H1 (cell line): ENCODE measurements at regions not wholly inside any gene's neighbourhood (a gene's known extent, or its start where the extent isn't known, plus 50 kb on each side); places are given as distances from the start of the nearest gene placed in this dataset.

Experiments used
- CTCF ChIA-PET: fragments of 300-600 bp; sonication (Branson Sonifier 250); formaldehyde crosslinking; loops from one replicate; lab custom pipeline; 2021; ENCODE audit not compliant: partially characterized antibody; lab: Charles Lee
- POLR2A ChIA-PET: fragments of 300-600 bp; sonication (Branson Sonifier 250); formaldehyde crosslinking; loops from one replicate; lab custom pipeline; 2021; ENCODE audit warnings: inconsistent platforms; ENCODE audit not compliant: partially characterized antibody; lab: Charles Lee
- DNase-seq, 2 experiments: peaks; one replicate each; pipeline versions ENCODE4 v3.0.0 to v3.0.0-alpha.2; 2010 to 2022; ENCODE audit warnings: low spot score in 2 of 2, low read depth in 1 of 2, mixed read lengths in 1 of 2
- FAIRE-seq: peaks from 2 replicates; lab custom pipeline; 2011; peaks lifted over from hg19 to GRCh38; lab: Jason Lieb, UNC
- H2AFZ ChIP-seq: 2 replicates; pipeline ENCODE4 v1.8.1; 2012; ENCODE audit warnings: low read length, inconsistent platforms
- H2AK5ac ChIP-seq: 2 replicates; pipeline ENCODE4 v1.6.1; 2013; ENCODE audit warnings: low read depth, low read length
- H2BK120ac ChIP-seq: replicated peaks from 2 replicates; pipeline ENCODE3; 2013; ENCODE audit warnings: low read depth, low read length, inconsistent platforms
- H2BK12ac ChIP-seq: 2 replicates; pipeline ENCODE4 v1.6.1; 2013; ENCODE audit warnings: low read depth, low read length
- H2BK15ac ChIP-seq: 2 replicates; pipeline ENCODE4 v1.6.1; 2013; ENCODE audit warnings: low read length
- H2BK20ac ChIP-seq: 2 replicates; pipeline ENCODE4 v1.6.1; 2013; ENCODE audit warnings: low read length
- H2BK5ac ChIP-seq: 2 replicates; pipeline ENCODE4 v1.6.1; 2013; ENCODE audit warnings: low read depth, low read length
- H3K14ac ChIP-seq: 2 replicates; pipeline ENCODE4 v1.6.1; 2013; ENCODE audit warnings: inconsistent platforms; ENCODE audit not compliant: insufficient read length
- H3K18ac ChIP-seq: 2 replicates; pipeline ENCODE4 v1.6.1; 2013; ENCODE audit warnings: low read length; ENCODE audit errors: extremely low read depth
- H3K23ac ChIP-seq: 2 replicates; pipeline ENCODE4 v1.6.1; 2013; ENCODE audit warnings: inconsistent platforms; ENCODE audit not compliant: insufficient read length
- H3K23me2 ChIP-seq: 2 replicates; pipeline ENCODE4 v1.6.1; 2013; ENCODE audit warnings: low read depth, low read length
- H3K27ac ChIP-seq: 2 replicates; pipeline ENCODE4 v1.6.1; 2011; ENCODE audit warnings: low read depth, low read length, inconsistent platforms
- H3K27me3 ChIP-seq, 4 experiments: replicated peaks in 1 of 4; 1 replicate in 1 of 4; 2 replicates in 3 of 4; pipeline versions ENCODE4 v1.6.1 to v1.8.1; 2011 to 2013; ENCODE audit warnings: low read length in 3 of 4, mild to moderate bottlenecking in 3 of 4, inconsistent platforms in 2 of 4, mixed read lengths in 2 of 4, moderate library complexity in 1 of 4; ENCODE audit not compliant: control insufficient read depth in 3 of 4, insufficient read depth in 3 of 4; ENCODE audit errors: extremely low read depth in 1 of 4
- H3K36me3 ChIP-seq, 4 experiments: 2 replicates each; pipeline versions ENCODE4 v1.6.1 to v1.8.1; 2011 to 2013; ENCODE audit warnings: mild to moderate bottlenecking in 4 of 4, low read length in 3 of 4, moderate library complexity in 2 of 4, control low read depth in 1 of 4, inconsistent platforms in 1 of 4; ENCODE audit not compliant: insufficient read depth in 4 of 4, control insufficient read depth in 2 of 4
- H3K4ac ChIP-seq: replicated peaks from 2 replicates; pipeline ENCODE3; 2013; ENCODE audit warnings: low read length, low read depth, mixed read lengths, inconsistent platforms; ENCODE audit not compliant: insufficient read length
- H3K4me1 ChIP-seq, 4 experiments: replicated peaks in 1 of 4; 1 replicate in 1 of 4; 2 replicates in 3 of 4; pipeline versions ENCODE4 v1.6.1 to v1.8.1; 2011 to 2013; ENCODE audit warnings: low read length in 3 of 4, inconsistent platforms in 2 of 4, mixed read lengths in 1 of 4; ENCODE audit not compliant: insufficient read depth in 4 of 4, control insufficient read depth in 3 of 4
- H3K4me2 ChIP-seq, 2 experiments: 2 replicates each; pipeline versions ENCODE4 v1.6.1 to v1.8.1; 2011 to 2013; ENCODE audit warnings: low read depth in 2 of 2, low read length in 2 of 2, control low read depth in 1 of 2, inconsistent platforms in 1 of 2, mild to moderate bottlenecking in 1 of 2; ENCODE audit not compliant: insufficient read depth in 1 of 2
- H3K4me3 ChIP-seq, 4 experiments: fragments of 200-600, 300-600 bp in 1 of 4; sonication (generic), shearing (Covaris generic), sonication (Bioruptor Twin) in 1 of 4; 2 replicates each; pipeline versions ENCODE4 v1.5.1 to v1.8.1; 2011 to 2016; ENCODE audit warnings: low read length in 4 of 4, low read depth in 3 of 4, control low read depth in 2 of 4, inconsistent platforms in 2 of 4, mild to moderate bottlenecking in 2 of 4, mixed read lengths in 1 of 4, moderate library complexity in 1 of 4; ENCODE audit not compliant: insufficient read depth in 2 of 4; ENCODE audit errors: extremely low read depth in 1 of 4
- H3K56ac ChIP-seq: replicated peaks from 2 replicates; pipeline ENCODE3; 2013; ENCODE audit warnings: low read depth, mild to moderate bottlenecking, mixed read lengths, low read length, inconsistent platforms; ENCODE audit not compliant: insufficient read length
- H3K79me1 ChIP-seq: 2 replicates; pipeline ENCODE4 v1.6.1; 2013; ENCODE audit warnings: low read depth, low read length, control low read depth
- H3K79me2 ChIP-seq, 2 experiments: 2 replicates each; pipeline versions ENCODE4 v1.6.1 to v1.8.1; 2012 to 2013; ENCODE audit warnings: low read length in 2 of 2, mild to moderate bottlenecking in 2 of 2, inconsistent platforms in 1 of 2; ENCODE audit not compliant: insufficient read depth in 2 of 2, control insufficient read depth in 1 of 2
- H3K9ac ChIP-seq, 4 experiments: replicated peaks in 1 of 4; 1 replicate in 1 of 4; 2 replicates in 3 of 4; pipeline versions ENCODE4 v1.6.1 to v1.8.1; 2011 to 2013; ENCODE audit warnings: low read depth in 3 of 4, low read length in 3 of 4, control low read depth in 2 of 4, mild to moderate bottlenecking in 2 of 4, moderate library complexity in 2 of 4, inconsistent platforms in 1 of 4; ENCODE audit errors: extremely low read depth in 1 of 4
- H3K9me3 ChIP-seq, 2 experiments: 2 replicates each; pipeline versions ENCODE4 v1.6.1 to v1.8.1; 2012 to 2013; ENCODE audit warnings: mild to moderate bottlenecking in 2 of 2, moderate library complexity in 2 of 2, control low read depth in 1 of 2, inconsistent platforms in 1 of 2, low read depth in 1 of 2, low read length in 1 of 2, mixed read lengths in 1 of 2; ENCODE audit not compliant: insufficient read depth in 2 of 2
- H4K20me1 ChIP-seq, 2 experiments: replicated peaks in 1 of 2; 2 replicates each; pipeline versions ENCODE3 to v1.8.1; 2011 to 2013; ENCODE audit warnings: inconsistent platforms in 2 of 2, low read length in 2 of 2, mild to moderate bottlenecking in 1 of 2; ENCODE audit not compliant: insufficient read depth in 2 of 2, control insufficient read depth in 1 of 2
- H4K5ac ChIP-seq: 2 replicates; pipeline ENCODE4 v1.6.1; 2013; ENCODE audit warnings: low read length, low read depth, mixed read lengths, inconsistent platforms; ENCODE audit not compliant: insufficient read length
- H4K8ac ChIP-seq: 2 replicates; pipeline ENCODE4 v1.8.0; 2013; ENCODE audit warnings: mild to moderate bottlenecking, moderate library complexity, low read length, inconsistent platforms; ENCODE audit not compliant: insufficient read depth; ENCODE audit errors: extremely low read depth
- H4K91ac ChIP-seq: replicated peaks from 2 replicates; pipeline ENCODE3; 2013; ENCODE audit warnings: low read length, mixed read lengths, inconsistent platforms; ENCODE audit not compliant: insufficient read length
- ASH2L ChIP-seq: fragments of 200-600, 300-600 bp; sonication (generic); IDR thresholded peaks from one replicate; pipeline ENCODE4 v1.7.1; 2017; ENCODE audit warnings: low read length
- ATF3 ChIP-seq: IDR thresholded peaks from 2 replicates; pipeline ENCODE4 v1.6.1; 2011; ENCODE audit warnings: low read depth, mild to moderate bottlenecking, low read length; ENCODE audit not compliant: insufficient read depth
- CTCF ChIP-seq, 3 experiments: IDR thresholded peaks; 1 replicate in 2 of 3; 2 replicates in 1 of 3; pipeline versions ENCODE4 v1.5.1 to v1.6.1; 2011; ENCODE audit warnings: low read length in 3 of 3, mild to moderate bottlenecking in 3 of 3, inconsistent platforms in 2 of 3, low read depth in 1 of 3, moderate library complexity in 1 of 3; ENCODE audit not compliant: insufficient read depth in 1 of 3; ENCODE audit errors: control extremely low read depth in 1 of 3
- FOSL1 ChIP-seq: IDR thresholded peaks from 2 replicates; pipeline ENCODE4 v1.6.1; 2011; ENCODE audit warnings: mild to moderate bottlenecking, low read depth, low read length, moderate library complexity; ENCODE audit not compliant: insufficient read depth
- KDM1A ChIP-seq: fragments of 200-600, 300-600 bp; sonication (generic); IDR thresholded peaks from 2 replicates; pipeline ENCODE4 v1.7.1; 2016; ENCODE audit warnings: mild to moderate bottlenecking, low read length, borderline replicate concordance
- KDM4A ChIP-seq: IDR thresholded peaks from one replicate; pipeline ENCODE4 v1.7.1; 2012; ENCODE audit warnings: low read depth, mild to moderate bottlenecking, moderate library complexity, low read length, inconsistent platforms; ENCODE audit not compliant: severe bottlenecking
- NANOG ChIP-seq: IDR thresholded peaks from 2 replicates; pipeline ENCODE4 v1.6.1; 2011; ENCODE audit warnings: low read length, low read depth, mild to moderate bottlenecking, inconsistent platforms; ENCODE audit not compliant: insufficient read depth, poor library complexity, severe bottlenecking
- POLR2A ChIP-seq, 2 experiments: IDR thresholded peaks; 1 replicate in 1 of 2; 2 replicates in 1 of 2; pipeline ENCODE4 v1.6.1; 2011; ENCODE audit warnings: low read depth in 2 of 2, low read length in 2 of 2, mild to moderate bottlenecking in 2 of 2; ENCODE audit errors: control extremely low read depth in 1 of 2
- SP1 ChIP-seq: IDR thresholded peaks from 2 replicates; pipeline ENCODE4 v1.6.1; 2011; ENCODE audit warnings: low read depth, low read length
- SP4 ChIP-seq: IDR thresholded peaks from 2 replicates; pipeline ENCODE4 v1.6.1; 2012; ENCODE audit warnings: low read length, inconsistent platforms
- SRF ChIP-seq: IDR thresholded peaks from 2 replicates; pipeline ENCODE4 v1.6.1; 2011; ENCODE audit warnings: mild to moderate bottlenecking, low read depth, low read length, moderate library complexity
- TAF7 ChIP-seq: optimal IDR thresholded peaks from 2 replicates; pipeline ENCODE3; 2011; ENCODE audit warnings: low read depth, mild to moderate bottlenecking, inconsistent platforms, low read length, moderate library complexity, borderline replicate concordance
- YY1 ChIP-seq: IDR thresholded peaks from 2 replicates; pipeline ENCODE4 v1.6.1; 2011; ENCODE audit warnings: low read depth, mild to moderate bottlenecking, low read length
- WGBS, 2 experiments: shearing (Covaris generic) in 1 of 2; methylation state at CpG; one replicate each; pipeline versions ENCODE4 v1.1.6 to v1.1.7; 2013 to 2015; ENCODE audit warnings: low lambda C conversion rate in 2 of 2, mixed read lengths in 2 of 2, inconsistent platforms in 1 of 2, low coverage in 1 of 2, missing lambda C conversion rate in 1 of 2; ENCODE audit not compliant: insufficient replicate concordance in 2 of 2, insufficient coverage in 1 of 2, insufficient read length in 1 of 2; ENCODE audit errors: extremely low coverage in 1 of 2, missing lambda C conversion rate in 1 of 2; 5-methylcytosine and 5-hydroxymethylcytosine counted together

- POLR2A ChIA-PET: no interaction called here
- H3K27ac ChIP-seq: no peak overlapping the region
- H3K36me3 ChIP-seq: no peaks in the 10 kb centered on the region
- no peak overlapping the region for H2BK5ac ChIP-seq
- 100% methylated on average over 1 of the region's 1 CpG; no CpG with 5 or more reads in 1 of the 2 experiments for WGBS, 2 experiments
- no peak overlapping the region for H3K9ac ChIP-seq
- FAIRE-seq (no peak), DNase-seq (no peak)
- no peak overlapping the region for H4K8ac ChIP-seq
- no peaks in the 10 kb centered on the region for H3K79me1 ChIP-seq
- no peak overlapping the region for H2BK20ac ChIP-seq
- H3K79me2 ChIP-seq: no peaks in the 10 kb centered on the region
- H4K20me1 ChIP-seq: no peaks in the 10 kb centered on the region
- no peak overlapping the region for H2BK12ac ChIP-seq
- no peak overlapping the region for H4K5ac ChIP-seq
- H3K4ac ChIP-seq: no peak overlapping the region
- CTCF ChIA-PET: interaction anchor here (0.6 kb wide), 1 partner anchor 233 kb away, joined by 4 read pairs; no protein-coding TSS in a partner anchor
- no peaks in the 10 kb centered on the region for H3K27me3 ChIP-seq
- no peaks in the 10 kb centered on the region for H3K4me1 ChIP-seq
- H3K4me3 ChIP-seq: no peak overlapping the region
- H3K56ac ChIP-seq: no peak overlapping the region
- H3K9me3 ChIP-seq: no peaks in the 10 kb centered on the region; a peak in 1 of 4 replicates
- H3K23me2 ChIP-seq: no peaks in the 10 kb centered on the region
- H2AFZ ChIP-seq: no peak overlapping the region
- no peak overlapping the region for H3K4me2 ChIP-seq
- no peak overlapping the region for H4K91ac ChIP-seq
- H2BK120ac ChIP-seq: no peak overlapping the region
- H3K18ac ChIP-seq: no peak overlapping the region
- no peak overlapping the region; the same call in 1 of the 2 replicates for H2BK15ac ChIP-seq
- no peak overlapping the region for H2AK5ac ChIP-seq
- H3K23ac ChIP-seq: no peak overlapping the region
- H3K14ac ChIP-seq: no peak overlapping the region
- no peak for TF ChIP-seq ASH2L
- TF ChIP-seq CTCF (IDR thresholded peaks at IDR 0.05; ENCODE audit: control extremely low read depth in 1 of 3, insufficient read depth in 1 of 3, low read depth in 1 of 3, low read length in 3 of 3): no peak
- TF ChIP-seq SP4: no peak
- no peak for TF ChIP-seq TAF7
- TF ChIP-seq FOSL1: no peak
- no peak for TF ChIP-seq KDM4A
- TF ChIP-seq YY1: no peak
- no peak for TF ChIP-seq KDM1A
- TF ChIP-seq SP1: no peak
- no peak for TF ChIP-seq POLR2A (IDR thresholded peaks at IDR 0.05; ENCODE audit: control extremely low read depth in 1 of 2, low read depth in 2 of 2, low read length in 2 of 2)
- TF ChIP-seq NANOG: no peak
- no peak for TF ChIP-seq SRF
- no peak for TF ChIP-seq ATF3
Measured at GRCh38 chr3:66142079-66142478, 78.7 kb upstream of the SLC25A26 start.
